ENCODE measurements at regions not wholly inside any gene's neighbourhood (a gene's known extent, or its start where the extent isn't known, plus 50 kb on each side); places are given as distances from the start of the nearest gene placed in this dataset.

- Histone ChIP-seq H3K4me1 (no peaks in the 10 kb centered on the region), H3K27me3 (no peaks in the 10 kb centered on the region), H3K36me3 (no peaks in the 10 kb centered on the region), H3K4me3 (no peak overlapping the region), H3K27ac (no peak overlapping the region), H3K9me3 (no peaks in the 10 kb centered on the region)
- no peak for DNase-seq
- intact Hi-C loops (cut with DNase I; ENCODE audit: low total_unique reads) = no loop called here
- TF ChIP-seq, protein P1, sequence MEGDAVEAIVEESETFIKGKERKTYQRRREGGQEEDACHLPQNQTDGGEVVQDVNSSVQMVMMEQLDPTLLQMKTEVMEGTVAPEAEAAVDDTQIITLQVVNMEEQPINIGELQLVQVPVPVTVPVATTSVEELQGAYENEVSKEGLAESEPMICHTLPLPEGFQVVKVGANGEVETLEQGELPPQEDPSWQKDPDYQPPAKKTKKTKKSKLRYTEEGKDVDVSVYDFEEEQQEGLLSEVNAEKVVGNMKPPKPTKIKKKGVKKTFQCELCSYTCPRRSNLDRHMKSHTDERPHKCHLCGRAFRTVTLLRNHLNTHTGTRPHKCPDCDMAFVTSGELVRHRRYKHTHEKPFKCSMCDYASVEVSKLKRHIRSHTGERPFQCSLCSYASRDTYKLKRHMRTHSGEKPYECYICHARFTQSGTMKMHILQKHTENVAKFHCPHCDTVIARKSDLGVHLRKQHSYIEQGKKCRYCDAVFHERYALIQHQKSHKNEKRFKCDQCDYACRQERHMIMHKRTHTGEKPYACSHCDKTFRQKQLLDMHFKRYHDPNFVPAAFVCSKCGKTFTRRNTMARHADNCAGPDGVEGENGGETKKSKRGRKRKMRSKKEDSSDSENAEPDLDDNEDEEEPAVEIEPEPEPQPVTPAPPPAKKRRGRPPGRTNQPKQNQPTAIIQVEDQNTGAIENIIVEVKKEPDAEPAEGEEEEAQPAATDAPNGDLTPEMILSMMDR (IDR thresholded peaks at IDR 0.05) = no peak
- no peak for TF ChIP-seq POLR2A (IDR thresholded peaks at IDR 0.05)
These were observed 80.4 kb upstream of the TCERG1L start for GRCh38 chr10:131391936-131392335.

- H3K27ac ChIP-seq = no peak overlapping the region
- no peaks in the 10 kb centered on the region for H3K4me1 ChIP-seq
- no peak overlapping the region for H3K4me3 ChIP-seq
- intact Hi-C loops (cut with DNase I; ENCODE audit: low total_unique reads) = no loop called here
- H3K36me3 ChIP-seq = no peaks in the 10 kb centered on the region
- H3K9me3 ChIP-seq = no peaks in the 10 kb centered on the region
- no peaks in the 10 kb centered on the region for H3K27me3 ChIP-seq
- DNase-seq = no peak
- TF ChIP-seq POLR2A (IDR thresholded peaks at IDR 0.05) = no peak
- TF ChIP-seq, protein P1 (IDR thresholded peaks at IDR 0.05) = no peak
These were observed 84.9 kb upstream of the TCERG1L start for GRCh38 chr10:131396121-131397050.

DNA sequence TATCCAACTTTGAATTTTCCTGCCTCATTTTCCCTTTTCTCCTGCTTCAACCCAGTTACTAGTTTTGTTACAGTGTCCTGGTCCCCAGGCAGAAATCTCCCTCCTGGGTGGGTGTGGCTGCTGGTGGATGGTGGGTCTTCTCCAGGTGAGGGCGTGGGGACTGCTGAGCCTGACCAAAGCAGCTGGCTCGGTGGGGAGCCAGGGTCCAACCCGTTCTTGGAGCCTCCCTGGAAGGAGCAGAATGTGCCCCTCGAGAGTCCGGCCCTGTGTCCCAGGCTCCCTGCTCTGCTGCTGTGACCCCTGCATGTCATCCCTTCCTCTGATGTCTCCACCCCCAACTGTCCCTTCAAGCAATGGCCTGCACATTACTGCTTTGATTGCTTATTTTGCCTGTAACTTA, 86.6 kb upstream of the TCERG1L start:
- Histone ChIP-seq H3K9me3 (no peaks in the 10 kb centered on the region), H3K27me3 (no peaks in the 10 kb centered on the region), H3K4me3 (no peak overlapping the region), H3K36me3 (no peaks in the 10 kb centered on the region), H3K4me1 (no peaks in the 10 kb centered on the region), H3K27ac (no peak overlapping the region)
- no peak for DNase-seq
- TF ChIP-seq, protein P1 (IDR thresholded peaks at IDR 0.05) = no peak
- no peak for TF ChIP-seq POLR2A (IDR thresholded peaks at IDR 0.05)
- intact Hi-C loops (cut with DNase I; ENCODE audit: low total_unique reads) = no loop called here

DNA sequence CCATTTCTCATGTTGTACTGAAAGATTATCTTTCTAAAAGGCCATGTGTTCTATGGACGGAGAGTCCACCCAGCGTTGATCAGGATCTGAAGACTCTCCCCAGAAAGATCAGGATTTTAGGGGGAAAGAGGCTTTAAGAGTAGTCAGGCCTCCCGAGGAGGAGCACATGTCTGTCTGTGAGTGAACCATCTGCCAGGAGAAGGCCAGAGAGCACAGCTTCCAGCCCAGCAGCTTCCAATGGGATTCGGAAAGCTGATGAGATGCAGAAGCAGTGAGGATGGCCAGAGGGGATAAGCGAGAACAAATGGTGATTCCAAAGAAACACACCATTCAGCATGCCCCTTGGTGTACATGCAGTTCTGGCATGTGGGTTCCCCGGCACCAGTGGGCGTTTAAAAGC, 88.5 kb upstream of the TCERG1L start:
- TF ChIP-seq, protein P1 (IDR thresholded peaks at IDR 0.05) = no peak
- TF ChIP-seq POLR2A (IDR thresholded peaks at IDR 0.05) = no peak
- Histone ChIP-seq H3K27me3 (no peaks in the 10 kb centered on the region), H3K9me3 (no peaks in the 10 kb centered on the region), H3K27ac (no peak overlapping the region), H3K36me3 (no peaks in the 10 kb centered on the region), H3K4me3 (no peak overlapping the region), H3K4me1 (no peaks in the 10 kb centered on the region)
- DNase-seq = no peak
- intact Hi-C loops (cut with DNase I; ENCODE audit: low total_unique reads) = no loop called here

- H3K4me3 ChIP-seq = no peak overlapping the region
- no peaks in the 10 kb centered on the region for H3K27me3 ChIP-seq
- no peak overlapping the region for H3K27ac ChIP-seq
- no peaks in the 10 kb centered on the region for H3K9me3 ChIP-seq
- intact Hi-C loops (cut with DNase I; ENCODE audit: low total_unique reads) = no loop called here
- H3K4me1 ChIP-seq = no peaks in the 10 kb centered on the region
- DNase-seq = no peak
- no peaks in the 10 kb centered on the region for H3K36me3 ChIP-seq
- TF ChIP-seq, protein P1 (IDR thresholded peaks at IDR 0.05) = no peak
These were observed 89.0 kb upstream of the TCERG1L start for GRCh38 chr10:131400513-131400912.

Data from uterus (tissue), 3 donors.